ENCODE measurements at regions not wholly inside any gene's neighbourhood (a gene's known extent, or its start where the extent isn't known, plus 50 kb on each side); places are given as distances from the start of the nearest gene placed in this dataset.

- CTCF ChIA-PET, result interaction anchor here (1.2 kb wide), 1 partner anchor 11 kb away, joined by 4 read pairs; no protein-coding TSS in a partner anchor
- TF ChIP-seq RFX5 (IDR thresholded peaks at IDR 0.05; ENCODE audit: low read length), result no peak
- TF ChIP-seq USF2 (IDR thresholded peaks at IDR 0.05; ENCODE audit: borderline replicate concordance, low read depth, low read length), result no peak
- no peak for TF ChIP-seq TAF1 (IDR thresholded peaks at IDR 0.05; ENCODE audit: borderline replicate concordance, low read depth, low read length)
- no peak for TF ChIP-seq CHD2 (IDR thresholded peaks at IDR 0.05; ENCODE audit: low read length, partially characterized antibody)
- TF ChIP-seq EP300 (IDR thresholded peaks at IDR 0.05; ENCODE audit: borderline replicate concordance in 1 of 2, low read depth in 1 of 2, low read length in 1 of 2), result no peak
- no peak for TF ChIP-seq POLR2AphosphoS5 (IDR thresholded peaks at IDR 0.05; ENCODE audit: low read depth, low read length)
- H3K4me1 ChIP-seq (ENCODE audit: control insufficient read depth in 1 of 2, insufficient read depth in 2 of 2, low read depth in 1 of 2, low read length in 1 of 2), result no peaks in the 10 kb centered on the region
- H2AFZ ChIP-seq (ENCODE audit: low read depth), result no peak overlapping the region
- H3K4me2 ChIP-seq, result no peak overlapping the region
- no peaks in the 10 kb centered on the region for H4K20me1 ChIP-seq (ENCODE audit: insufficient read depth)
- H3F3A ChIP-seq (replicated peaks; ENCODE audit: insufficient read depth), result no peaks in the 10 kb centered on the region
- H3K9me2 ChIP-seq, result no peaks in the 10 kb centered on the region
- no peaks in the 10 kb centered on the region for H3K27me3 ChIP-seq (ENCODE audit: insufficient read depth)
- 83% methylated on average over 1 of the region's 1 CpG for WGBS (ENCODE audit: low lambda C conversion rate)
- no peaks in the 10 kb centered on the region for H3K79me2 ChIP-seq (ENCODE audit: insufficient read depth)
- no peaks in the 10 kb centered on the region for H3K36me3 ChIP-seq (replicated peaks in 1 of 2; ENCODE audit: control insufficient read depth in 1 of 2, insufficient read depth in 2 of 2, low read length in 1 of 2)
- H3K9ac ChIP-seq, result no peak overlapping the region
- POLR2A ChIA-PET, result no interaction called here
- no peak overlapping the region for H3K4me3 ChIP-seq (ENCODE audit: low read depth in 2 of 2, low read length in 1 of 2)
- no peaks in the 10 kb centered on the region for H3K9me3 ChIP-seq
- no peak for DNase-seq
- H3K27ac ChIP-seq (ENCODE audit: low read depth in 2 of 2, low read length in 1 of 2), result no peak overlapping the region
These were observed 311.6 kb downstream of the RPS6KC1 start for GRCh38 chr1:213362598-213362997.

- 60% methylated on average over 10 of the region's 10 CpGs for WGBS (ENCODE audit: low lambda C conversion rate)
- no peak for DNase-seq
- no peaks in the 10 kb centered on the region for H3K27me3 ChIP-seq (ENCODE audit: insufficient read depth)
- no peaks in the 10 kb centered on the region for H3K79me2 ChIP-seq (ENCODE audit: insufficient read depth)
- TF ChIP-seq GABPA (IDR thresholded peaks at IDR 0.05; ENCODE audit: low read depth) (no peak), FOXJ3 (CRISPR knock-in tag; IDR thresholded peaks at IDR 0.05) (no peak), CHD2 (IDR thresholded peaks at IDR 0.05; ENCODE audit: low read length, partially characterized antibody) (no peak), POLR2AphosphoS5 (IDR thresholded peaks at IDR 0.05; ENCODE audit: low read depth, low read length) (no peak), YY1 (IDR thresholded peaks at IDR 0.05; ENCODE audit: low read depth) (no peak), RXRA (IDR thresholded peaks at IDR 0.05; ENCODE audit: borderline replicate concordance, low read depth) (no peak), IRF3 (IDR thresholded peaks at IDR 0.05; ENCODE audit: low read depth, low read length) (no peak), JUND (IDR thresholded peaks at IDR 0.05) (no peak), FOSL2 (IDR thresholded peaks at IDR 0.05; ENCODE audit: borderline replicate concordance, low read depth) (no peak), CTCF (IDR thresholded peaks at IDR 0.05) (no peak), RAD21 (IDR thresholded peaks at IDR 0.05; ENCODE audit: low read length) (no peak), USF2 (IDR thresholded peaks at IDR 0.05; ENCODE audit: borderline replicate concordance, low read depth, low read length) (no peak), SIN3A (IDR thresholded peaks at IDR 0.05; ENCODE audit: borderline replicate concordance, low read depth, low read length) (no peak), REST (IDR thresholded peaks at IDR 0.05; ENCODE audit: low read depth, low read length) (no peak), EP300 (IDR thresholded peaks at IDR 0.05; ENCODE audit: borderline replicate concordance in 1 of 2, low read depth in 1 of 2, low read length in 1 of 2) (no peak)
- H3K9ac ChIP-seq, result no peak overlapping the region
- H3K36me3 ChIP-seq (replicated peaks in 1 of 2; ENCODE audit: control insufficient read depth in 1 of 2, insufficient read depth in 2 of 2, low read length in 1 of 2), result no peaks in the 10 kb centered on the region
- no peaks in the 10 kb centered on the region for H4K20me1 ChIP-seq (ENCODE audit: insufficient read depth)
- no peak overlapping the region for H3K27ac ChIP-seq (ENCODE audit: low read depth in 2 of 2, low read length in 1 of 2)
- ChIA-PET POLR2A (no interaction called here), CTCF (interaction anchor here (0.6 kb wide), 1 partner anchor 536 kb away, joined by 3 read pairs; no protein-coding TSS in a partner anchor)
- H3K9me3 ChIP-seq, result no peaks in the 10 kb centered on the region
- H3F3A ChIP-seq (replicated peaks; ENCODE audit: insufficient read depth), result no peaks in the 10 kb centered on the region
- H3K9me2 ChIP-seq, result no peaks in the 10 kb centered on the region
- H3K4me1 ChIP-seq (ENCODE audit: control insufficient read depth in 1 of 2, insufficient read depth in 2 of 2, low read depth in 1 of 2, low read length in 1 of 2), result peaks cover 0 to 6% of the 10 kb centered on the region in 2 experiments; a peak in 1 of 4 replicates
- no peak overlapping the region for H3K4me3 ChIP-seq (ENCODE audit: low read depth in 2 of 2, low read length in 1 of 2)
- no peak overlapping the region for H3K4me2 ChIP-seq
- no peak overlapping the region for H2AFZ ChIP-seq (ENCODE audit: low read depth)
These were observed 315.2 kb downstream of the RPS6KC1 start for GRCh38 chr1:213366141-213366831.

All from SK-N-SH (cell line).